HL-60 (cell line): ENCODE measurements at regions not wholly inside any gene's neighbourhood (a gene's known extent, or its start where the extent isn't known, plus 50 kb on each side); places are given as distances from the start of the nearest gene placed in this dataset.
"Not testable (repeated sequence)": the region's sequence is repeated elsewhere in the genome, so short reads cannot be mapped to it uniquely, and the experiment has no call there.

Source experiments
- DNase-seq, 2 experiments: peaks; one replicate each; pipeline ENCODE4 v3.0.0-alpha.2; 2010 to 2020; ENCODE audit warnings: low read depth in 1 of 2, low spot score in 1 of 2
- H3K27ac ChIP-seq: fragments of 250-450 bp; sonication (Bioruptor Pico); replicated peaks from 2 replicates; pipeline ENCODE4 v1.5.1; 2020; ENCODE audit warnings: mild to moderate bottlenecking, moderate library complexity
- H3K27me3 ChIP-seq: fragments of 250-450 bp; sonication (Bioruptor Pico); 2 replicates; pipeline ENCODE4 v1.5.1; 2021; ENCODE audit warnings: mild to moderate bottlenecking, moderate library complexity; ENCODE audit not compliant: insufficient read depth, poor library complexity, severe bottlenecking
- H3K4me3 ChIP-seq: replicated peaks from 2 replicates; pipeline ENCODE4 v1.5.1; 2011; ENCODE audit warnings: mild to moderate bottlenecking, control low read depth, low read length; ENCODE audit not compliant: insufficient read depth
- CTCF ChIP-seq: IDR thresholded peaks from one replicate; pipeline ENCODE4 v1.5.1; 2011; ENCODE audit warnings: low read length, control low read depth, inconsistent platforms; ENCODE audit not compliant: insufficient read depth
- GABPA ChIP-seq: IDR thresholded peaks from 2 replicates; pipeline ENCODE4 v1.6.1; 2012; ENCODE audit warnings: low read depth
- POLR2AphosphoS5 ChIP-seq: IDR thresholded peaks from 2 replicates; pipeline ENCODE4 v1.6.1; 2012; ENCODE audit warnings: low read depth
- SPI1 ChIP-seq: IDR thresholded peaks from 2 replicates; pipeline ENCODE4 v1.6.1; 2012; ENCODE audit warnings: low read depth, mild to moderate bottlenecking, borderline replicate concordance
- TF ChIP-seq, protein P1 (sequence below): IDR thresholded peaks from 2 replicates; pipeline ENCODE4 v1.6.1; 2012; ENCODE audit warnings: low read depth; ENCODE audit not compliant: insufficient replicate concordance

DNA sequence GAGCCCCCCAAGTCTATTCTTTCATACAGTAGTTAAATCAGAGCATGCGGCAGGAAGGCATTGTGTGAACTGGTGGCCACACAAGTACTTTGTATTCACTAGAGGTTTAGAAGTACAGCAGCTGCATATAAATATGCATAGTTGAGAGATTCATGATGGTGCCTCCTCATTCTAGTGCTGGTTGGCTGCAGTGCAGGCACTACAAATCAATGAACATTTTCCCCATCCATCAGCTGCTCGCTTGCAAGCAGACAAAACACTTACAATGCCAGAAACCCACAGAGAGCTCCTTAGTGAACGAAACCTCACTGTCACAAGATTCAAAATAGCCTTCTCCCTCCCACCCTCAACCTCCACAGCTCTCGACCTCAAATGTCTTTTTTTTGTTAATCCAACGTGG is 726.2 kb downstream of the USP25 start:
- TF ChIP-seq SPI1 (no peak), CTCF (no peak), GABPA (no peak), POLR2AphosphoS5 (no peak)
- TF ChIP-seq, protein P1, sequence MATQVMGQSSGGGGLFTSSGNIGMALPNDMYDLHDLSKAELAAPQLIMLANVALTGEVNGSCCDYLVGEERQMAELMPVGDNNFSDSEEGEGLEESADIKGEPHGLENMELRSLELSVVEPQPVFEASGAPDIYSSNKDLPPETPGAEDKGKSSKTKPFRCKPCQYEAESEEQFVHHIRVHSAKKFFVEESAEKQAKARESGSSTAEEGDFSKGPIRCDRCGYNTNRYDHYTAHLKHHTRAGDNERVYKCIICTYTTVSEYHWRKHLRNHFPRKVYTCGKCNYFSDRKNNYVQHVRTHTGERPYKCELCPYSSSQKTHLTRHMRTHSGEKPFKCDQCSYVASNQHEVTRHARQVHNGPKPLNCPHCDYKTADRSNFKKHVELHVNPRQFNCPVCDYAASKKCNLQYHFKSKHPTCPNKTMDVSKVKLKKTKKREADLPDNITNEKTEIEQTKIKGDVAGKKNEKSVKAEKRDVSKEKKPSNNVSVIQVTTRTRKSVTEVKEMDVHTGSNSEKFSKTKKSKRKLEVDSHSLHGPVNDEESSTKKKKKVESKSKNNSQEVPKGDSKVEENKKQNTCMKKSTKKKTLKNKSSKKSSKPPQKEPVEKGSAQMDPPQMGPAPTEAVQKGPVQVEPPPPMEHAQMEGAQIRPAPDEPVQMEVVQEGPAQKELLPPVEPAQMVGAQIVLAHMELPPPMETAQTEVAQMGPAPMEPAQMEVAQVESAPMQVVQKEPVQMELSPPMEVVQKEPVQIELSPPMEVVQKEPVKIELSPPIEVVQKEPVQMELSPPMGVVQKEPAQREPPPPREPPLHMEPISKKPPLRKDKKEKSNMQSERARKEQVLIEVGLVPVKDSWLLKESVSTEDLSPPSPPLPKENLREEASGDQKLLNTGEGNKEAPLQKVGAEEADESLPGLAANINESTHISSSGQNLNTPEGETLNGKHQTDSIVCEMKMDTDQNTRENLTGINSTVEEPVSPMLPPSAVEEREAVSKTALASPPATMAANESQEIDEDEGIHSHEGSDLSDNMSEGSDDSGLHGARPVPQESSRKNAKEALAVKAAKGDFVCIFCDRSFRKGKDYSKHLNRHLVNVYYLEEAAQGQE: no peak
- no peak for DNase-seq
- Histone ChIP-seq H3K27ac (no peak overlapping the region), H3K4me3 (no peak overlapping the region), H3K27me3 (no peaks in the 10 kb centered on the region)

DNA sequence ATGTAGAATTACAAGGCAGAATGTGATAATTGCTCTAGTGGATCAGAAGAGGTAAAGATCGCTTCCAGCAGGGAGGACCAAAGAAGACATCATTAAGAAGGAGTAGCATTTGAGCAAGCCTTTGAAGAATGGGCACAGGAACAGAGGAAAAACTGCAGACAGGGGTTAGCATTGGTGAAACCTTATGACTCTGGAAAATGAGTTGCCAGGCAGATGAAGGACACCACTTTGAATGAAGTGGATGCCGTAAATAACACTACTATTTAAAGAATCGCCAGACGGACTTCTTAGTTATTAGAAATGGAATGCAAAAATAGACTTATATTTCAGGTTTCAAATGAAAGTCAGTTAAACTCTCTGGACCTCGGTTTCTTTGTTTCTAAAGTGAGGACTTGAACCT is 727.7 kb downstream of the USP25 start:
- no peak overlapping the region for H3K4me3 ChIP-seq

DNA sequence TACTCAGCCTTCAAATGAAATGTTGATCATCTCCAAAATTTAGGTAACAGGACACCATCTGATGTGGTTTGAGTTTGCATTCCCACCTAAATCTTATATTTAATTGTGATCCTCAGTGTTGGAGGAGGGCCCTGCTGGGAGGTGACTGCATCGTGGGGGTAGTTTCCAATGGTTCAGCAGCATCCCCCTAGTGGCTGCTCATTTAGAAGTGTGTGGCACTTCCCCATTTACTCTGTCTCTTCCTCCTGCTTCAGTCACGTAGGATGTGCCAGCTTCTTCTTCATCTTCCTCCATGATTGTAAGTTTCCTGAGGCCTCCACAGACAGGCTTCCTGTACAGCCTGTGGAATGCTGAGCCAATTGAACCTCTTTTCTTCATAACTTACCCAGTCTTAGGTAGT is 731.2 kb downstream of the USP25 start:
- Histone ChIP-seq H3K4me3 (no peak overlapping the region), H3K27ac (no peak overlapping the region), H3K27me3 (no peaks in the 10 kb centered on the region)
- TF ChIP-seq SPI1: peak; percentile 91
- TF ChIP-seq CTCF: no peak
- peak in 1 of 2 experiments; percentile 5 for DNase-seq

More for the DNA sequence above, 727.7 kb downstream of the USP25 start:
- no peak for DNase-seq
- TF ChIP-seq, protein P1: no peak
- TF ChIP-seq CTCF (no peak), POLR2AphosphoS5 (no peak), SPI1 (no peak), GABPA (no peak)
- no peak overlapping the region for H3K27ac ChIP-seq
- no peaks in the 10 kb centered on the region for H3K27me3 ChIP-seq

- H3K27ac ChIP-seq, H3K27me3 ChIP-seq, H3K4me3 ChIP-seq, DNase-seq: not testable (repeated sequence)
Observed at GRCh38 chr21:16464211-16464889, 734.6 kb downstream of the USP25 start.
